Neuronal stem cell (in vitro differentiated cells): ENCODE measurements at regions not wholly inside any gene's neighbourhood (a gene's known extent, or its start where the extent isn't known, plus 50 kb on each side); places are given as distances from the start of the nearest gene placed in this dataset.

ENCODE experiments used
- DNase-seq: peaks from one replicate; pipeline ENCODE4 v3.0.0-alpha.2; 2013; ENCODE audit warnings: low spot score
- H2AFZ ChIP-seq: one replicate; pipeline ENCODE4 v1.6.1; 2013; ENCODE audit warnings: mild to moderate bottlenecking, low read length, inconsistent platforms
- H2AK5ac ChIP-seq: 2 replicates; pipeline ENCODE4 v1.6.1; 2013; ENCODE audit warnings: low read depth, mild to moderate bottlenecking, inconsistent platforms, low read length, moderate library complexity, mixed read lengths
- H2BK120ac ChIP-seq: 2 replicates; pipeline ENCODE4 v1.6.1; 2013; ENCODE audit warnings: low read depth, mild to moderate bottlenecking, inconsistent platforms, low read length, moderate library complexity, mixed read lengths
- H2BK12ac ChIP-seq: one replicate; pipeline ENCODE4 v1.6.1; 2013; ENCODE audit warnings: low read length, inconsistent platforms
- H2BK15ac ChIP-seq: 2 replicates; pipeline ENCODE4 v1.6.1; 2013; ENCODE audit warnings: mild to moderate bottlenecking, low read length, inconsistent platforms, mixed read lengths
- H2BK5ac ChIP-seq: one replicate; pipeline ENCODE4 v1.6.1; 2013; ENCODE audit warnings: inconsistent platforms, mild to moderate bottlenecking, low read length, moderate library complexity
- H3K14ac ChIP-seq: one replicate; pipeline ENCODE4 v1.6.1; 2013; ENCODE audit warnings: low read length, inconsistent platforms
- H3K18ac ChIP-seq: 2 replicates; pipeline ENCODE4 v1.6.1; 2013; ENCODE audit warnings: low read length, inconsistent platforms
- H3K23ac ChIP-seq: 2 replicates; pipeline ENCODE4 v1.6.1; 2013; ENCODE audit warnings: low read depth, mild to moderate bottlenecking, mixed read lengths, low read length, inconsistent platforms; ENCODE audit not compliant: poor library complexity
- H3K27ac ChIP-seq: replicated peaks from 3 replicates; pipeline ENCODE4 v1.5.1; 2013; ENCODE audit warnings: low read length, inconsistent platforms
- H3K27me3 ChIP-seq, 3 experiments: 2 replicates each; pipeline ENCODE4 v1.6.1; 2013; ENCODE audit warnings: low read length in 3 of 3, mild to moderate bottlenecking in 2 of 3, inconsistent platforms in 1 of 3, low read depth in 1 of 3, mixed read lengths in 1 of 3, moderate library complexity in 1 of 3; ENCODE audit not compliant: control insufficient read depth in 3 of 3, insufficient read depth in 3 of 3
- H3K36me3 ChIP-seq, 2 donors: replicated peaks in 1 of 2; 2 replicates each; pipeline ENCODE4 v1.6.1; 2013; ENCODE audit warnings: low read length in 2 of 2; ENCODE audit not compliant: control insufficient read depth in 2 of 2, insufficient read depth in 2 of 2
- H3K4ac ChIP-seq: 2 replicates; pipeline ENCODE4 v1.6.1; 2013; ENCODE audit warnings: inconsistent platforms, mild to moderate bottlenecking, low read length, moderate library complexity
- H3K4me1 ChIP-seq, 2 donors: 1 replicate in 1 of 2; 2 replicates in 1 of 2; pipeline ENCODE4 v1.6.1; 2013; ENCODE audit warnings: low read length in 2 of 2, low read depth in 1 of 2; ENCODE audit not compliant: control insufficient read depth in 2 of 2, insufficient read depth in 1 of 2
- H3K4me2 ChIP-seq: one replicate; pipeline ENCODE4 v1.6.1; 2013; ENCODE audit warnings: mild to moderate bottlenecking, low read length, inconsistent platforms; ENCODE audit not compliant: insufficient read depth, poor library complexity, severe bottlenecking
- H3K4me3 ChIP-seq, 2 donors: 2 replicates each; pipeline ENCODE4 v1.5.1; 2013; ENCODE audit warnings: low read length in 2 of 2, mild to moderate bottlenecking in 2 of 2, inconsistent platforms in 1 of 2, moderate library complexity in 1 of 2
- H3K79me1 ChIP-seq: one replicate; pipeline ENCODE4 v1.6.1; 2013; ENCODE audit warnings: low read depth, mild to moderate bottlenecking, inconsistent platforms, low read length, moderate library complexity
- H3K9ac ChIP-seq: one replicate; pipeline ENCODE4 v1.6.1; 2013; ENCODE audit warnings: mild to moderate bottlenecking, low read depth, low read length, inconsistent platforms; ENCODE audit not compliant: poor library complexity
- H3K9me3 ChIP-seq, 2 donors: replicated peaks in 1 of 2; 2 replicates each; pipeline versions ENCODE3 to v1.6.1; 2013; ENCODE audit warnings: low read length in 2 of 2, mild to moderate bottlenecking in 2 of 2, inconsistent platforms in 1 of 2, low read depth in 1 of 2, mixed read lengths in 1 of 2, moderate library complexity in 1 of 2; ENCODE audit not compliant: control insufficient read depth in 2 of 2, insufficient read depth in 1 of 2
- H4K8ac ChIP-seq: one replicate; pipeline ENCODE4 v1.6.1; 2013; ENCODE audit warnings: low read depth, mild to moderate bottlenecking, inconsistent platforms, low read length, moderate library complexity
- H4K91ac ChIP-seq: one replicate; pipeline ENCODE4 v1.6.1; 2013; ENCODE audit warnings: low read length, low read depth, mild to moderate bottlenecking, inconsistent platforms; ENCODE audit not compliant: poor library complexity
- WGBS, 2 donors: extraction: QIAGEN DNeasy Blood & Tissue Kit; methylation state at CpG; one replicate each; pipeline ENCODE4 v1.1.7; 2013; ENCODE audit warnings: missing lambda C conversion rate in 2 of 2, mixed read lengths in 1 of 2; ENCODE audit not compliant: insufficient read length in 2 of 2, insufficient replicate concordance in 1 of 2; ENCODE audit errors: extremely low coverage in 2 of 2; 5-methylcytosine and 5-hydroxymethylcytosine counted together

- Histone ChIP-seq H3K9ac (no peak overlapping the region), H2AFZ (no peak overlapping the region), H2AK5ac (no peak overlapping the region), H3K18ac (no peak overlapping the region), H2BK12ac (no peak overlapping the region), H3K4me1 (no peaks in the 10 kb centered on the region), H4K91ac (no peak overlapping the region), H3K27ac (no peak overlapping the region), H3K14ac (no peak overlapping the region), H3K9me3 (no peaks in the 10 kb centered on the region), H3K23ac (no peak overlapping the region), H3K4ac (no peak overlapping the region), H2BK15ac (no peak overlapping the region), H2BK5ac (no peak overlapping the region), H3K4me3 (no peak overlapping the region), H3K4me2 (no peak overlapping the region), H3K79me1 (no peaks in the 10 kb centered on the region), H4K8ac (no peak overlapping the region), H3K36me3 (no peaks in the 10 kb centered on the region), H3K27me3 (peaks cover 0 to 2% (median 0%) of the 10 kb centered on the region in 3 experiments), H2BK120ac (no peak overlapping the region)
- DNase-seq = no peak
Observed at GRCh38 chr21:38136201-38136600, 120.6 kb upstream of the KCNJ15 start.

DNA sequence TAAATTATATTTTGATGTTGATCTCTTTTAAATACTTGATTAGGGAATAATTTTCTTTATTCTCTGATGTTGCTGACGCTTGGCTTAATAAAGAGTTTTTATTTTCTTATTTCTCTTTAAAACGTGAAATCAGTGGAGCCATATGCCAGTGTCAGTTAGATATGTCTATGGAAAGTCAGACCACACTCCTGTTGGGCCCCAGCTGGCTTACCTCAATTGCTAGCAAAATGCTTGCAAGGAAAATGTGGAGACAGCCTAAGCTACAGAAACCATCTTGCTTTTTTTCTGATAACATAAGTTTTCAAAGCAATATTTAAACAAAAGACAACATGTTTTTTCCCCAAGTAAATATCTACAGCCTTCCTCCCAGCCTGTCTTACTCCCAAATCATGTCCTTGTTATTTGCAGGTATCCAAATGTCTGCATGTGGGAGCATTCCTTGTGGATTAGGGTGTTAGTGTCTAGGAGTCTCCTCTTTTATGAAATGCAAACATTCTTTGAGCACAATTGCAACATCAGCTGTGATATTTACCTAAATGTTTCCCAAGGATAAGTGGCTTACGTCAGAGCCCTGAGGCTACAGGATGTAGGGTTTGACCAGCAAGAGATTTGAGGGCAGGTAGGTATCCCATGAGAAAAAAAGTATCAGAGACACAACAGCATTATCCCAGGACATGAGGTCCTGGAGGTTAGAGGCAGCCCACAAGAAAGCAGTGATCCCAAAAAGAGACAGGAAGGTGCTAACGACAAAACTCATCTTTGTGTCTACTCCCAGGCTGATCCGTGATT is 117.2 kb upstream of the KCNJ15 start:
- Histone ChIP-seq H2BK120ac (no peak overlapping the region), H2AK5ac (no peak overlapping the region), H3K9me3 (no peaks in the 10 kb centered on the region), H3K18ac (no peak overlapping the region), H3K14ac (no peak overlapping the region), H3K4me2 (no peak overlapping the region), H3K4ac (no peak overlapping the region), H2BK12ac (no peak overlapping the region), H3K9ac (no peak overlapping the region), H3K23ac (no peak overlapping the region), H3K4me1 (no peaks in the 10 kb centered on the region), H3K4me3 (no peak overlapping the region), H3K36me3 (no peaks in the 10 kb centered on the region), H3K27ac (no peak overlapping the region), H4K8ac (no peak overlapping the region), H2BK5ac (no peak overlapping the region), H2AFZ (no peak overlapping the region), H2BK15ac (no peak overlapping the region), H3K79me1 (no peaks in the 10 kb centered on the region), H3K27me3 (no peaks in the 10 kb centered on the region), H4K91ac (no peak overlapping the region)
- no CpG with 5 or more reads among the region's 5 CpGs for WGBS, 2 donors
- DNase-seq = no peak

- Histone ChIP-seq H2BK120ac (no peak overlapping the region), H3K27me3 (no peaks in the 10 kb centered on the region), H3K14ac (no peak overlapping the region), H3K27ac (no peak overlapping the region), H3K9ac (no peak overlapping the region), H3K4me3 (no peak overlapping the region), H4K8ac (no peak overlapping the region), H3K4me1 (no peaks in the 10 kb centered on the region), H3K9me3 (no peaks in the 10 kb centered on the region), H3K18ac (no peak overlapping the region), H3K23ac (no peak overlapping the region), H3K4ac (no peak overlapping the region), H2BK12ac (no peak overlapping the region), H2AFZ (no peak overlapping the region), H4K91ac (no peak overlapping the region), H3K4me2 (no peak overlapping the region), H2BK5ac (no peak overlapping the region), H3K36me3 (no peaks in the 10 kb centered on the region), H2BK15ac (no peak overlapping the region), H2AK5ac (no peak overlapping the region), H3K79me1 (no peaks in the 10 kb centered on the region)
- no peak for DNase-seq
- no CpG with 5 or more reads among the region's 5 CpGs for WGBS, 2 donors
Observed at GRCh38 chr21:38140207-38140903, 116.4 kb upstream of the KCNJ15 start.

- Histone ChIP-seq H3K36me3 (no peaks in the 10 kb centered on the region), H3K18ac (no peak overlapping the region), H2AK5ac (no peak overlapping the region), H3K4ac (no peak overlapping the region), H3K23ac (no peak overlapping the region), H3K27ac (no peak overlapping the region), H2AFZ (no peak overlapping the region), H3K79me1 (no peaks in the 10 kb centered on the region), H3K27me3 (no peaks in the 10 kb centered on the region), H2BK15ac (no peak overlapping the region), H3K9me3 (no peaks in the 10 kb centered on the region), H3K9ac (no peak overlapping the region), H2BK5ac (no peak overlapping the region), H3K4me1 (no peaks in the 10 kb centered on the region), H3K4me3 (no peak overlapping the region), H4K91ac (no peak overlapping the region), H3K14ac (no peak overlapping the region), H2BK12ac (no peak overlapping the region), H3K4me2 (no peak overlapping the region), H2BK120ac (no peak overlapping the region), H4K8ac (no peak overlapping the region)
- DNase-seq = no peak
Observed at GRCh38 chr21:38142224-38142623, 114.6 kb upstream of the KCNJ15 start.
